ENCODE measurements at regions not wholly inside any gene's neighbourhood (a gene's known extent, or its start where the extent isn't known, plus 50 kb on each side); places are given as distances from the start of the nearest gene placed in this dataset.
"Not testable (repeated sequence)": the region's sequence is repeated elsewhere in the genome, so short reads cannot be mapped to it uniquely, and the experiment has no call there.

DNA sequence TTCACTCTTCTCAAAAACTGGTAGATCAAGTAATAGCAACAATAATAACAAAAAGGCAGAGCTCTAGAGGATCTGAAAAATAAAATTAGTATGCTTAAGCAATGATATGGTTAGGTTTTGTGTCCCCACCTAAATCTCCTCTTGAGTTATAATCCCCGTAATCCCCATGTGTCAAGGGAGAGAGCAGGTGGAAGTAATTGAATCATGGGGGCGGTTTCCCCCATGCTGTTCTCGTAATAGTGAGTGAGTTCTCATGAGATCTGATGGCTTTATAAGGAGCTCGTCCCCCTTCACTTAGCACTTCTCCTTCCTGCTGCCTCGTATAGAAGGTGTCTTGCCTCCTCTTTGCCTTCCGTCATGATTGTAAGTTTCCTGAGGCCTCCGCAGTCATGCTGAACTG is 60.2 kb upstream of the ABHD2 start:
- DNase-seq (ENCODE audit: low read depth) = no peak

DNA sequence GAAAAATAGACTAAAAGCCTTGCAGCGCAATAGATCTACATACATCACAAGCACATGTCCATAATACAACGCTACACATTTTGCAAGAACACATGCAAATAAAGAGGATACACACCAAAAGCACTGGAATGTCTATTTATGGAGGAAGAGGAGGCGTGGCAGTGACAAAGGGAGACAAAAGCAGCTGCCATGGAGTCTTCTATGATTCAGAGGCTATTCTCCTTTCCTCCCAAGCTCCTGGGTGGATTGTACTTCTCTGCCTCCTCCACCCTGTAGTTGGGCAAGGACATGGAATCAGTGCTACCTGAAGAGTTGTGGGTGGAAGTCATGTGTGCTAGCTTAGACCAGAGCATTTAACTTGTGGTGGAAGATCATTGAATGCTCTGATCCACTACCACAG is 57.9 kb upstream of the ABHD2 start:
- no peak for DNase-seq (ENCODE audit: low read depth)

DNA sequence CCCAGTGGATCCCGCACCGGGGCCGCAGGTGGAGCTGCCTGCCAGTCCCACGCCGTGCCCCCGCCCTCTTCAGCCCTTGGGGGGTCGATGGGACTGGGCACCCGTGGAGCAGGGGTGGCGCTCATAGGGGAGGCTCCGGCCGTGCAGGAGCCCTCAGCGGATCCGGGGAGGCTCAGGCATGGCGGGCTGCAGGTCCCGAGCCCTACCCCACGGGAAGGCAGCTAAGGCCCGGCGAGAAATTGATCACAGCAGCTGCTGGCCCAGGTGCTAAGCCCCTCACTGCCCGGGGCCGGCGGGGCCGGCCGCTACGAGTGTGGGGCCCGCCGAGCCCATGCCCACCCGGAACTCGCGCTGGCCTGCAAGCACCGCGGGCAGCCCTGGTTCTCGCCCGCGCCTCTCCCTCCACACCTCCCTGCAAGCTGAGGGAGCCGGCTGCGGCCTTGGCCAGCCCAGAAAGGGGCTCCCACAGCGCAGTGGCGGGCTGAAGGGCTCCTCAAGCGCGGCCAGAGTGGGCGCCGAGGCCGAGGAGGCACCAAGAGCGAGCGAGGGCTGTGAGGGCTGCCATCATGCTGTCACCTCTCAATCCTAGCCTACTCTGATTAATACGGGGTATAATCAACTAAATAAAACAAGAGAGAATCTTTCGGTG is 56.5 kb upstream of the ABHD2 start:
- DNase-seq (ENCODE audit: low read depth) = not testable (repeated sequence)

DNA sequence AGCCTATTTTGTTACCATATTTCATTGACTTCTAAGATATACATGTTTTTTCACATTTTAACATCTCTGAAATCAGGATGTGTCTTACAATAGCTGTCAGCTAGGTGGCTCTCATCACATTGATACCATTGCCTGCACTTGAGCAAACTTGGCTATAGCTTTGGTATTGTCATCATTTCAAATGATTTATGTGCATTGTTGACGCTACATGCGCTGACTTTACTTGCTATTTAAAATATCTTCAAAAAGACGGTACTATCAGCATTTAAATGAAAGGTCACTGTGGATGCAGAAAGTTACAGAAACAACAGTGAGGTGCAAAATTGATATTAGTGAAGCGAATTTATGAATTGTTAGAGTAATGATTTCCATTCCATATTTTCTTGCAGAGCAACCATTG is 54.0 kb upstream of the ABHD2 start:
- no peak for DNase-seq (ENCODE audit: low read depth)

DNA sequence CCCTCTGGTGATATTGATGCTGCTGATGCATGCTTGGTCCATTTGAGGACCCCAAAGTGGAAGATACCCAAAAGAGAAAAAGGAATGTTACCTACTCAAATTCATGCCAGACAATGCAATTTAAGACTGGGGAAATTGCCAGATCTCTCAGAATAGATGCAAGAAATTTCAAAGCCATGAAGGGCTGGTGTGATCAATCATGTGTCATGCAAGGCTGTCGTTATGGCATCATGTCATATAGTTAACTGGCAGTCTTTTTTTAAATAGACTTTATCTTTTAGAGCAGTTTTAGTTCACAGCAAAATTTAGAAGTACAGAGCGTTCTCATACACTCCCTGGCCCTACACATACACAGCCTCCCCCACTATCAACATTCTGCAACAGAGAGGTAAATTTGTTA is 53.1 kb upstream of the ABHD2 start:
- no peak for DNase-seq (ENCODE audit: low read depth)

DNA sequence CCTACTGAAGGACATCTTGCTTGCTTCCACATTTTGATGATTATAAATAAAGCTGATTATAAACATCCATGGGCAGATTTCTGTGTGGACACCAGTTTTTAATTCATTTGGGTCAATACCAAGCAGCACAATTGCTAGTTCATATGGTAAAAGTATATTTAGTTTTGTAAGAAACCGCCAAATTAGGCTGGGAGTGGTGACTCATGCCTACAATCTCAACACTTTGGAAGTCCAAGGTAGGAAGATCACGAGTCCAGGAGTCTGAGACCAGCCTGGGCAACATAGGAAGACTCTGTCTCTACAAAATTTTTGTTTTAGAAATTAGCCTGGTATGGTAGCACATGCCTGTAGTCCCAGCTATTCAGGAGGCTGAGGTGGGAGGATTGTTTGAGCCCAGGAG is 52.6 kb upstream of the ABHD2 start:
- no peak for DNase-seq (ENCODE audit: low read depth)

DNA sequence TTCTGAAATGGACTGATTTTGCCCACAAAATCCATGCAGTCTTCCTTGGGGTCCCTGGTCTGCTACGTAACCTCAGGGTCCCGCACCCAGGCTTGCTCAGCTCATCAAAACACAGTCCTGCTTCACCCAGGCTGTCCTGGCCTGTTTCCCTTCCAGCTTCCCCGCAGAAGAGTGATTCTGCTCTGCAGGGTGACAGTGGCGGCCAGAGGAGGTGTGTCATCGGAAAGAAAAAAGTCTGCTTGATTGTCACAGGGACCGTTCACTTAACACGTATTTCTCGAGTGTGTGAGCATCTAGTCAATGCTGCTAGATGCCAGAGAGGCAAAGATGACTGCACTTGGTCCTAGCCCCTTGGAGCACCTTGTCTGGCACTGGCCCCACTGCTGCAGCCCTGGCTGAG is 50.1 kb upstream of the ABHD2 start:
- DNase-seq (ENCODE audit: low read depth) = no peak
